ENCODE measurements at regions not wholly inside any gene's neighbourhood (a gene's known extent, or its start where the extent isn't known, plus 50 kb on each side); places are given as distances from the start of the nearest gene placed in this dataset.

DNA sequence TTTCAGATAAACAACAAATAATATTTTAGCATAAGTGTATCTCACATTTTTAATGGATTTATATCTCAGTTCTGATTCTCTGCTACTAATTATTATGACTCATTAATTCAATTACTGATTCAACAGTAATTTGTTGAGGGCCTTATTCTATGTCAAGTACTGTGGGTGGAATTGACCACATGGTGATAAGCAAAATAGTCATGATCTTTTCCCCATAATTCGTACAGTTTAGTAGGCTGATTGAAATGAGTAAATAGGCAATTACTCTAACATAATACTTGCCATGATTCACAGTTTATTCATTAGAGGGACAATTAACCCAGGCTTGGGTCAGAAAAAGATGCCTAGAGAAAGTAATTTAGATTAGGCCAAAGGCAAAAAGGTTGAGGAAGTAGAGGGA lies 60.9 kb upstream of the SLC4A7 start:
- Histone ChIP-seq H3K4me3 (IDR thresholded peaks at IDR 0.05; ENCODE audit: insufficient read depth, low read depth, low read length) (no peak overlapping the region), H3K27me3 (ENCODE audit: insufficient read depth, low read depth) (no peaks in the 10 kb centered on the region), H3K27ac (no peak overlapping the region), H3K4me1 (ENCODE audit: low read depth, poor library complexity, severe bottlenecking) (no peaks in the 10 kb centered on the region), H3K9ac (no peak overlapping the region), H3K36me3 (ENCODE audit: insufficient read depth) (no peaks in the 10 kb centered on the region), H2AFZ (ENCODE audit: low read depth) (no peak overlapping the region), H3K79me2 (ENCODE audit: insufficient read depth, low read depth) (no peaks in the 10 kb centered on the region), H3K4me2 (no peak overlapping the region), H4K20me1 (ENCODE audit: insufficient read depth) (no peaks in the 10 kb centered on the region)
- TF ChIP-seq CTCF (conservative IDR thresholded peaks at IDR 0.05; ENCODE audit: low read depth, low read length), result no peak

- H3K4me1 ChIP-seq (ENCODE audit: low read depth, poor library complexity, severe bottlenecking), result no peaks in the 10 kb centered on the region
- H3K27me3 ChIP-seq (ENCODE audit: insufficient read depth, low read depth), result no peaks in the 10 kb centered on the region
- no peak for TF ChIP-seq CTCF (conservative IDR thresholded peaks at IDR 0.05; ENCODE audit: low read depth, low read length)
- no peak overlapping the region for H3K9ac ChIP-seq
- no peak overlapping the region for H3K4me3 ChIP-seq (IDR thresholded peaks at IDR 0.05; ENCODE audit: insufficient read depth, low read depth, low read length)
- no peaks in the 10 kb centered on the region for H3K36me3 ChIP-seq (ENCODE audit: insufficient read depth)
- no peaks in the 10 kb centered on the region for H3K79me2 ChIP-seq (ENCODE audit: insufficient read depth, low read depth)
- H3K4me2 ChIP-seq, result no peak overlapping the region
- no peak overlapping the region for H3K27ac ChIP-seq
- H4K20me1 ChIP-seq (ENCODE audit: insufficient read depth), result no peaks in the 10 kb centered on the region
- no peak overlapping the region for H2AFZ ChIP-seq (ENCODE audit: low read depth)
Observed at GRCh38 chr3:27544372-27544865, 60.2 kb upstream of the SLC4A7 start.

DNA sequence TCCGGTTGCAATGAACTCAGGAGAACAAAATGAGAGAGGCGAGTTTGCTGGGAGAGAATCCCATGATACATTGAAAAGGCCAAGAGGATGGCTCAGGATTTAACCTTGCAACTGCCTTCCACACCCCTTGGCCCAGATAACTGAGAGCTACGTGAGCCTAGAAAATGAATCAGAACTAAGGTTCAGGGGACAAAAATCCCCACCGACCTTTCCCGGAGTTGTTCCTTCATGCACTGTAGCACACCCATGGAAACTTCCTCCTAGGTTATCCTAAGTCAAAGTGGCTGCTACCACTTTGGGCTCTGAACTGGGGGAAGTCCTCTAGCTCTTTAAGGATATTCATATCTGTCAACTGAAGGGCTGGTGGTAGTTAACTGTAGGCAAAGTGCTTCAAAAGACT lies 58.3 kb upstream of the SLC4A7 start:
- no peak for TF ChIP-seq CTCF (conservative IDR thresholded peaks at IDR 0.05; ENCODE audit: low read depth, low read length)
- Histone ChIP-seq H3K27me3 (ENCODE audit: insufficient read depth, low read depth) (no peaks in the 10 kb centered on the region), H3K4me2 (no peak overlapping the region), H3K9ac (no peak overlapping the region), H3K4me3 (IDR thresholded peaks at IDR 0.05; ENCODE audit: insufficient read depth, low read depth, low read length) (no peak overlapping the region), H3K4me1 (ENCODE audit: low read depth, poor library complexity, severe bottlenecking) (no peaks in the 10 kb centered on the region), H2AFZ (ENCODE audit: low read depth) (no peak overlapping the region), H3K36me3 (ENCODE audit: insufficient read depth) (no peaks in the 10 kb centered on the region), H4K20me1 (ENCODE audit: insufficient read depth) (no peaks in the 10 kb centered on the region), H3K27ac (no peak overlapping the region), H3K79me2 (ENCODE audit: insufficient read depth, low read depth) (no peaks in the 10 kb centered on the region)

DNA sequence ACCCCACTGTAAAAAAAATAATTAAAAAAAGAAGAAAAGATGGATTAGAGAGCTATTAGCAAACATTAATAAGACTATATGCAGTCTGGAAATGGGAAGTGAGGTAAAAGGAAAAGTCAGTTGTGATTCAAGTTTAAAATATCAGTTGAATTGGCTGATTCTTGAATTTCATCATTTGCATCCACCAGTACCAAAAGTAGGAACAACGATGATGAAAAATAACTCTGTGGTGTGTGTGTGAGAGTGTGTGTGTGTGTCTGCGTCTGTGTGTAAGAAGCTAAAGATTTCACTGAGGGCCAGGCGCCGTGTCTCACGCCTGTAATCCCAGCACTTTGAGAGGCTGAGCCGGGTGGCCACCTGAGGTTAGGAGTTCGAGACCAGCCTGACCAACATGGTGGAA lies 56.0 kb upstream of the SLC4A7 start:
- no peaks in the 10 kb centered on the region for H3K27me3 ChIP-seq (ENCODE audit: insufficient read depth, low read depth)
- no peaks in the 10 kb centered on the region for H3K79me2 ChIP-seq (ENCODE audit: insufficient read depth, low read depth)
- H2AFZ ChIP-seq (ENCODE audit: low read depth), result no peak overlapping the region
- no peak overlapping the region for H3K27ac ChIP-seq
- no peak overlapping the region for H3K9ac ChIP-seq
- H3K4me2 ChIP-seq, result no peak overlapping the region
- H3K36me3 ChIP-seq (ENCODE audit: insufficient read depth), result no peaks in the 10 kb centered on the region
- H3K4me1 ChIP-seq (ENCODE audit: low read depth, poor library complexity, severe bottlenecking), result no peaks in the 10 kb centered on the region
- H3K4me3 ChIP-seq (IDR thresholded peaks at IDR 0.05; ENCODE audit: insufficient read depth, low read depth, low read length), result no peak overlapping the region
- TF ChIP-seq CTCF (conservative IDR thresholded peaks at IDR 0.05; ENCODE audit: low read depth, low read length), result no peak
- no peaks in the 10 kb centered on the region for H4K20me1 ChIP-seq (ENCODE audit: insufficient read depth)

Data from KMS-11 (cell line).